ENCODE measurements at regions not wholly inside any gene's neighbourhood (a gene's known extent, or its start where the extent isn't known, plus 50 kb on each side); places are given as distances from the start of the nearest gene placed in this dataset.

- TF ChIP-seq CTCF (IDR thresholded peaks at IDR 0.05) (no peak), POLR2A (IDR thresholded peaks at IDR 0.05) (no peak)
Observed at GRCh38 chr15:70271422-70272088, 173.8 kb upstream of the TLE3 start.
